Neuronal stem cell (in vitro differentiated cells): ENCODE measurements at regions not wholly inside any gene's neighbourhood (a gene's known extent, or its start where the extent isn't known, plus 50 kb on each side); places are given as distances from the start of the nearest gene placed in this dataset.
A peak's percentile ranks its signal among the peaks of the same experiment; 100 is the strongest.
"Not testable (repeated sequence)": the region's sequence is repeated elsewhere in the genome, so short reads cannot be mapped to it uniquely, and the experiment has no call there.

Source experiments
- DNase-seq: peaks from one replicate; pipeline ENCODE4 v3.0.0-alpha.2; 2013; ENCODE audit warnings: low spot score
- H2AFZ ChIP-seq: one replicate; pipeline ENCODE4 v1.6.1; 2013; ENCODE audit warnings: mild to moderate bottlenecking, low read length, inconsistent platforms
- H2AK5ac ChIP-seq: 2 replicates; pipeline ENCODE4 v1.6.1; 2013; ENCODE audit warnings: low read depth, mild to moderate bottlenecking, inconsistent platforms, low read length, moderate library complexity, mixed read lengths
- H2BK120ac ChIP-seq: 2 replicates; pipeline ENCODE4 v1.6.1; 2013; ENCODE audit warnings: low read depth, mild to moderate bottlenecking, inconsistent platforms, low read length, moderate library complexity, mixed read lengths
- H2BK12ac ChIP-seq: one replicate; pipeline ENCODE4 v1.6.1; 2013; ENCODE audit warnings: low read length, inconsistent platforms
- H2BK15ac ChIP-seq: 2 replicates; pipeline ENCODE4 v1.6.1; 2013; ENCODE audit warnings: mild to moderate bottlenecking, low read length, inconsistent platforms, mixed read lengths
- H2BK5ac ChIP-seq: one replicate; pipeline ENCODE4 v1.6.1; 2013; ENCODE audit warnings: inconsistent platforms, mild to moderate bottlenecking, low read length, moderate library complexity
- H3K14ac ChIP-seq: one replicate; pipeline ENCODE4 v1.6.1; 2013; ENCODE audit warnings: low read length, inconsistent platforms
- H3K18ac ChIP-seq: 2 replicates; pipeline ENCODE4 v1.6.1; 2013; ENCODE audit warnings: low read length, inconsistent platforms
- H3K23ac ChIP-seq: 2 replicates; pipeline ENCODE4 v1.6.1; 2013; ENCODE audit warnings: low read depth, mild to moderate bottlenecking, mixed read lengths, low read length, inconsistent platforms; ENCODE audit not compliant: poor library complexity
- H3K27ac ChIP-seq: replicated peaks from 3 replicates; pipeline ENCODE4 v1.5.1; 2013; ENCODE audit warnings: low read length, inconsistent platforms
- H3K27me3 ChIP-seq, 3 experiments: 2 replicates each; pipeline ENCODE4 v1.6.1; 2013; ENCODE audit warnings: low read length in 3 of 3, mild to moderate bottlenecking in 2 of 3, inconsistent platforms in 1 of 3, low read depth in 1 of 3, mixed read lengths in 1 of 3, moderate library complexity in 1 of 3; ENCODE audit not compliant: control insufficient read depth in 3 of 3, insufficient read depth in 3 of 3
- H3K36me3 ChIP-seq, 2 donors: replicated peaks in 1 of 2; 2 replicates each; pipeline ENCODE4 v1.6.1; 2013; ENCODE audit warnings: low read length in 2 of 2; ENCODE audit not compliant: control insufficient read depth in 2 of 2, insufficient read depth in 2 of 2
- H3K4ac ChIP-seq: 2 replicates; pipeline ENCODE4 v1.6.1; 2013; ENCODE audit warnings: inconsistent platforms, mild to moderate bottlenecking, low read length, moderate library complexity
- H3K4me1 ChIP-seq, 2 donors: 1 replicate in 1 of 2; 2 replicates in 1 of 2; pipeline ENCODE4 v1.6.1; 2013; ENCODE audit warnings: low read length in 2 of 2, low read depth in 1 of 2; ENCODE audit not compliant: control insufficient read depth in 2 of 2, insufficient read depth in 1 of 2
- H3K4me2 ChIP-seq: one replicate; pipeline ENCODE4 v1.6.1; 2013; ENCODE audit warnings: mild to moderate bottlenecking, low read length, inconsistent platforms; ENCODE audit not compliant: insufficient read depth, poor library complexity, severe bottlenecking
- H3K4me3 ChIP-seq, 2 donors: 2 replicates each; pipeline ENCODE4 v1.5.1; 2013; ENCODE audit warnings: low read length in 2 of 2, mild to moderate bottlenecking in 2 of 2, inconsistent platforms in 1 of 2, moderate library complexity in 1 of 2
- H3K79me1 ChIP-seq: one replicate; pipeline ENCODE4 v1.6.1; 2013; ENCODE audit warnings: low read depth, mild to moderate bottlenecking, inconsistent platforms, low read length, moderate library complexity
- H3K9ac ChIP-seq: one replicate; pipeline ENCODE4 v1.6.1; 2013; ENCODE audit warnings: mild to moderate bottlenecking, low read depth, low read length, inconsistent platforms; ENCODE audit not compliant: poor library complexity
- H3K9me3 ChIP-seq, 2 donors: replicated peaks in 1 of 2; 2 replicates each; pipeline versions ENCODE3 to v1.6.1; 2013; ENCODE audit warnings: low read length in 2 of 2, mild to moderate bottlenecking in 2 of 2, inconsistent platforms in 1 of 2, low read depth in 1 of 2, mixed read lengths in 1 of 2, moderate library complexity in 1 of 2; ENCODE audit not compliant: control insufficient read depth in 2 of 2, insufficient read depth in 1 of 2
- H4K8ac ChIP-seq: one replicate; pipeline ENCODE4 v1.6.1; 2013; ENCODE audit warnings: low read depth, mild to moderate bottlenecking, inconsistent platforms, low read length, moderate library complexity
- H4K91ac ChIP-seq: one replicate; pipeline ENCODE4 v1.6.1; 2013; ENCODE audit warnings: low read length, low read depth, mild to moderate bottlenecking, inconsistent platforms; ENCODE audit not compliant: poor library complexity
- WGBS, 2 donors: extraction: QIAGEN DNeasy Blood & Tissue Kit; methylation state at CpG; one replicate each; pipeline ENCODE4 v1.1.7; 2013; ENCODE audit warnings: missing lambda C conversion rate in 2 of 2, mixed read lengths in 1 of 2; ENCODE audit not compliant: insufficient read length in 2 of 2, insufficient replicate concordance in 1 of 2; ENCODE audit errors: extremely low coverage in 2 of 2; 5-methylcytosine and 5-hydroxymethylcytosine counted together

DNA sequence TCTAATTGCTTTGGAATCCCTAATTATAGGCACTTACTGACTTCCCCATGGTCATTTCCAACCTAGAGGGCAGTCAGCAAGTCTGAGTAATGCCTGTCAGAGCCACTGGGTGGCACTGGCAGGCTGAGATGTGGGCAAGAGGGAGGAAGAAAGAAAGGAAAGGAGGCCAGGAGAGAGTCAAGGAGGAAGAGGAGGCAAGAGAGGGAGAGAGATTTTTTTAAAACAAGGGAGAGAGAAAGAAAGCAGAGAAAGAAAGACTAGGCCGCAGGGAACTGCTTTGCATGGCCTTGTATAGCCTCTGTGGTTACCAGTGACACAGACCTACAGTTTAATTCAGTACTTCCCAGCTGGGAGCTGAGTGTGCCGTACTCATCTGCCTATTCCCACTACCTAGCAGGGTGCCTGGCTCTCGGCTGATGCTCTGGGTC lies 210.4 kb upstream of the ADO start:
- Histone ChIP-seq H2BK120ac (no peak overlapping the region), H2BK15ac (no peak overlapping the region), H3K4me1 (no peaks in the 10 kb centered on the region), H2AFZ (peak overlapping the region; percentile 34), H3K4me2 (no peak overlapping the region), H3K79me1 (peaks cover 2% of the 10 kb centered on the region), H2AK5ac (no peak overlapping the region), H3K18ac (no peak overlapping the region), H3K9ac (no peak overlapping the region), H3K9me3 (no peaks in the 10 kb centered on the region), H3K4ac (no peak overlapping the region), H3K27me3 (no peaks in the 10 kb centered on the region), H2BK5ac (no peak overlapping the region), H3K23ac (no peak overlapping the region), H4K91ac (no peak overlapping the region), H3K27ac (no peak overlapping the region), H3K14ac (no peak overlapping the region), H3K36me3 (no peaks in the 10 kb centered on the region), H4K8ac (no peak overlapping the region), H3K4me3 (no peak overlapping the region), H2BK12ac (no peak overlapping the region)
- no CpG with 5 or more reads among the region's 3 CpGs for WGBS, 2 donors
- DNase-seq, result peak; percentile 52

GRCh38 chr10:62597226-62597625 lies 207.3 kb upstream of the ADO start:
- H3K4me2 ChIP-seq, result no peak overlapping the region
- no CpG with 5 or more reads among the region's 3 CpGs for WGBS, 2 donors
- no peak overlapping the region for H3K27ac ChIP-seq
- no peak overlapping the region for H2BK120ac ChIP-seq
- H3K4ac ChIP-seq, result no peak overlapping the region
- H4K91ac ChIP-seq, result no peak overlapping the region
- no peaks in the 10 kb centered on the region for H3K4me1 ChIP-seq
- peaks cover 2% of the 10 kb centered on the region for H3K79me1 ChIP-seq
- no peak overlapping the region for H2AFZ ChIP-seq
- no peak for DNase-seq
- no peaks in the 10 kb centered on the region for H3K27me3 ChIP-seq
- no peak overlapping the region for H3K23ac ChIP-seq
- H4K8ac ChIP-seq, result no peak overlapping the region
- H3K9me3 ChIP-seq, result no peaks in the 10 kb centered on the region
- no peak overlapping the region for H2BK5ac ChIP-seq
- H3K36me3 ChIP-seq, result no peaks in the 10 kb centered on the region
- no peak overlapping the region for H3K14ac ChIP-seq
- no peak overlapping the region for H2BK12ac ChIP-seq
- no peak overlapping the region for H2AK5ac ChIP-seq
- H3K9ac ChIP-seq, result no peak overlapping the region
- no peak overlapping the region for H3K4me3 ChIP-seq
- H3K18ac ChIP-seq, result no peak overlapping the region
- H2BK15ac ChIP-seq, result no peak overlapping the region

DNA sequence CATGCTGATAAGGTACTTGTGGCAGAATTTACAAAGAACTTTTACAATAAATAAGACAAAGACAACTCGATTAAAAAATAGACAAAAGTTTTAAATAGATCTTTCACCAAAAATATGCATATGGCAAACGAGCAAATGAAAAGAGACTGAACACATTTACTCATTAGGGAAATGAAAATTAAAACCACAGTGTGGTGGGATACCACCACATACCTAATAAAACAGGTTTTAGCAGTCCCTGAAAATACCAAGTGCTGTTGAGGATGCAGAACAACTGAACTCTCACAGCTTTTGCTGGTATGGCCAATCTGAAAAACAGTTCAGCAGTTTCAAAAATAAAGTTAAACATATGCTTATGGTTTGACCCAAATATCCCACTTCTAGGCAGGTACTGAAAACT lies 205.4 kb upstream of the ADO start:
- no peaks in the 10 kb centered on the region for H3K27me3 ChIP-seq
- no peaks in the 10 kb centered on the region for H3K9me3 ChIP-seq
- H3K9ac ChIP-seq, result no peak overlapping the region
- H3K23ac ChIP-seq, result no peak overlapping the region
- H2AFZ ChIP-seq, result no peak overlapping the region
- WGBS, 2 donors, result no CpG with 5 or more reads among the region's 2 CpGs
- H3K18ac ChIP-seq, result no peak overlapping the region
- no peak overlapping the region for H3K14ac ChIP-seq
- no peak overlapping the region for H3K4me2 ChIP-seq
- no peak overlapping the region for H2BK120ac ChIP-seq
- H3K79me1 ChIP-seq, result peaks cover 2% of the 10 kb centered on the region
- H4K8ac ChIP-seq, result no peak overlapping the region
- H2BK12ac ChIP-seq, result no peak overlapping the region
- H3K36me3 ChIP-seq, result no peaks in the 10 kb centered on the region
- no peak overlapping the region for H3K4ac ChIP-seq
- no peaks in the 10 kb centered on the region for H3K4me1 ChIP-seq
- no peak overlapping the region for H2BK15ac ChIP-seq
- no peak for DNase-seq
- no peak overlapping the region for H3K27ac ChIP-seq
- no peak overlapping the region for H4K91ac ChIP-seq
- no peak overlapping the region for H3K4me3 ChIP-seq
- H2AK5ac ChIP-seq, result no peak overlapping the region
- no peak overlapping the region for H2BK5ac ChIP-seq

GRCh38 chr10:62606551-62606950 lies 198.0 kb upstream of the ADO start:
- not testable (repeated sequence) for H3K9ac ChIP-seq, H4K91ac ChIP-seq, H2BK12ac ChIP-seq, H3K79me1 ChIP-seq, DNase-seq, H3K23ac ChIP-seq, H3K4me1 ChIP-seq, H3K4me3 ChIP-seq, H4K8ac ChIP-seq, H2BK120ac ChIP-seq, H3K9me3 ChIP-seq, H3K18ac ChIP-seq, H3K4ac ChIP-seq, H3K36me3 ChIP-seq, H3K27ac ChIP-seq, H2AK5ac ChIP-seq, H3K14ac ChIP-seq, H2AFZ ChIP-seq, H2BK15ac ChIP-seq, H3K27me3 ChIP-seq, H2BK5ac ChIP-seq, H3K4me2 ChIP-seq
- WGBS, 2 donors, result no CpG with 5 or more reads among the region's 4 CpGs
